OCI-LY7 (cell line): ENCODE measurements at regions not wholly inside any gene's neighbourhood (a gene's known extent, or its start where the extent isn't known, plus 50 kb on each side); places are given as distances from the start of the nearest gene placed in this dataset.

Source experiments
- BruUV-seq: library from RNA; stranded (reverse); fragments of 400-500 nt; replicated peaks from 2 replicates; lab custom pipeline; 2021; lab: Mats Ljungman, UMichigan
- CTCF ChIA-PET: fragments of 300-600 bp; sonication (Branson Sonifier 250); formaldehyde crosslinking; loops from one replicate; lab custom pipeline; 2022; ENCODE audit warnings: antibody characterized with exemption; ENCODE audit not compliant: unreplicated experiment; lab: Charles Lee
- POLR2A ChIA-PET: fragments of 300-600 bp; sonication (Branson Sonifier 250); formaldehyde crosslinking; loops from one replicate; lab custom pipeline; 2022; ENCODE audit warnings: antibody characterized with exemption; lab: Charles Lee
- DNase-seq: peaks from one replicate; pipeline ENCODE4 v3.0.0-alpha.2; 2015; ENCODE audit warnings: low spot score
- H2AFZ ChIP-seq: fragments of 200-600 bp; sonication (generic), shearing (Covaris generic); 2 replicates; pipeline ENCODE4 v1.6.1; 2014; ENCODE audit warnings: mild to moderate bottlenecking, antibody characterized with exemption, low read length, moderate library complexity
- H3K27ac ChIP-seq: fragments of 200-600 bp; sonication (generic); 2 replicates; pipeline ENCODE4 v1.5.1; 2014; ENCODE audit warnings: mixed run types, low read depth, mild to moderate bottlenecking, moderate library complexity, low read length, inconsistent platforms; ENCODE audit not compliant: poor library complexity, severe bottlenecking
- H3K36me3 ChIP-seq: fragments of 200-600 bp; sonication (generic); 2 replicates; pipeline ENCODE4 v1.6.1; 2014; ENCODE audit warnings: mild to moderate bottlenecking, antibody characterized with exemption, low read length, moderate library complexity, mixed read lengths; ENCODE audit not compliant: insufficient read depth
- H3K4me1 ChIP-seq: fragments of 200-600 bp; sonication (generic); 2 replicates; pipeline ENCODE4 v1.5.1; 2014; ENCODE audit warnings: mild to moderate bottlenecking, low read length; ENCODE audit not compliant: insufficient read depth, poor library complexity, severe bottlenecking
- H3K4me2 ChIP-seq: fragments of 200-600 bp; sonication (generic); 2 replicates; pipeline ENCODE4 v1.6.1; 2014; ENCODE audit warnings: mild to moderate bottlenecking, low read length
- H3K4me3 ChIP-seq: fragments of 200-600 bp; sonication (generic); 2 replicates; pipeline ENCODE4 v1.5.1; 2014; ENCODE audit warnings: mild to moderate bottlenecking, low read depth, low read length; ENCODE audit not compliant: poor library complexity, severe bottlenecking
- H3K79me2 ChIP-seq: fragments of 200-600 bp; sonication (generic); 2 replicates; pipeline ENCODE4 v1.6.1; 2016; ENCODE audit warnings: low read depth, mild to moderate bottlenecking, low read length, moderate library complexity, mixed read lengths; ENCODE audit not compliant: insufficient read depth
- H3K9me2 ChIP-seq: fragments of 200-600 bp; sonication (generic); 2 replicates; pipeline ENCODE4 v1.6.1; 2016; ENCODE audit warnings: mild to moderate bottlenecking, low read length, mixed read lengths; ENCODE audit not compliant: insufficient read depth
- H3K9me3 ChIP-seq: fragments of 200-600 bp; sonication (generic); 2 replicates; pipeline ENCODE4 v1.6.1; 2014; ENCODE audit warnings: mild to moderate bottlenecking, mixed run types, low read length, mixed read lengths
- H4K20me1 ChIP-seq: fragments of 200-600 bp; sonication (generic); 2 replicates; pipeline ENCODE4 v1.6.1; 2014; ENCODE audit warnings: mild to moderate bottlenecking, antibody characterized with exemption, low read length, moderate library complexity, mixed read lengths; ENCODE audit not compliant: insufficient read depth
- EZH2phosphoT487 ChIP-seq: fragments of 200-600 bp; sonication (generic); IDR thresholded peaks from 2 replicates; pipeline ENCODE4 v1.6.1; 2018; ENCODE audit warnings: low read depth, borderline replicate concordance, mild to moderate bottlenecking, mixed run types, antibody characterized with exemption, low read length, moderate library complexity, mixed read lengths
- intact Hi-C: fragments of 100-400 bp; cut with micrococcal nuclease; formaldehyde crosslinking; loops from one replicate; pipeline ENCODE4 v1.10.0; 2022; ENCODE audit not compliant: unreplicated experiment
- TF ChIP-seq, protein P1 (sequence below): fragments of 200-600 bp; sonication (generic); conservative IDR thresholded peaks from 2 replicates; pipeline ENCODE4 v1.5.1; 2014; ENCODE audit warnings: mild to moderate bottlenecking, antibody characterized with exemption, low read length, moderate library complexity, mixed read lengths

DNA sequence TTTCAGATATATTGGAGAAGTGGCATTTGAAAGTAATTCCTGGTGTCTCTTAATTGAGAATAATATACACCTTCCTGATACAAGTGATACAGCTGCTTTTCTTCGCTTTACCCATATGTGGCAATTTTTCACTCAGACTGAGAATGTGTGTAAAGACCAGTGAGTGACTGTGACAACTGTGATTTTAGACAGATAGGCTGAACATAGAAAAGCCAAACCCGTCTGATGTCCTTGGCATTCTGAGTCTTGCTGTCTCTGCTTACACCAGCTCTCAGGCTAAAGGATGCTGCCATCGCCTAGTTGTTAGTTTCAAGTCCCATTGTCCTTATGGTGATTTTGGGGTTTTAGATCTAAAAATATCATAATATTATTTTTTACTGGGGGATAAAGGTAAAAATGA, 492.6 kb downstream of the RFC3 start:
- intact Hi-C loops = no loop called here
- Histone ChIP-seq H3K9me2 (no peaks in the 10 kb centered on the region), H3K36me3 (no peaks in the 10 kb centered on the region), H3K9me3 (no peaks in the 10 kb centered on the region), H3K79me2 (no peaks in the 10 kb centered on the region), H3K4me2 (no peak overlapping the region), H3K4me3 (no peak overlapping the region), H2AFZ (no peak overlapping the region), H3K4me1 (no peaks in the 10 kb centered on the region), H3K27ac (no peak overlapping the region), H4K20me1 (no peaks in the 10 kb centered on the region)
- TF ChIP-seq EZH2phosphoT487 = no peak
- TF ChIP-seq, protein P1, sequence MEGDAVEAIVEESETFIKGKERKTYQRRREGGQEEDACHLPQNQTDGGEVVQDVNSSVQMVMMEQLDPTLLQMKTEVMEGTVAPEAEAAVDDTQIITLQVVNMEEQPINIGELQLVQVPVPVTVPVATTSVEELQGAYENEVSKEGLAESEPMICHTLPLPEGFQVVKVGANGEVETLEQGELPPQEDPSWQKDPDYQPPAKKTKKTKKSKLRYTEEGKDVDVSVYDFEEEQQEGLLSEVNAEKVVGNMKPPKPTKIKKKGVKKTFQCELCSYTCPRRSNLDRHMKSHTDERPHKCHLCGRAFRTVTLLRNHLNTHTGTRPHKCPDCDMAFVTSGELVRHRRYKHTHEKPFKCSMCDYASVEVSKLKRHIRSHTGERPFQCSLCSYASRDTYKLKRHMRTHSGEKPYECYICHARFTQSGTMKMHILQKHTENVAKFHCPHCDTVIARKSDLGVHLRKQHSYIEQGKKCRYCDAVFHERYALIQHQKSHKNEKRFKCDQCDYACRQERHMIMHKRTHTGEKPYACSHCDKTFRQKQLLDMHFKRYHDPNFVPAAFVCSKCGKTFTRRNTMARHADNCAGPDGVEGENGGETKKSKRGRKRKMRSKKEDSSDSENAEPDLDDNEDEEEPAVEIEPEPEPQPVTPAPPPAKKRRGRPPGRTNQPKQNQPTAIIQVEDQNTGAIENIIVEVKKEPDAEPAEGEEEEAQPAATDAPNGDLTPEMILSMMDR = no peak
- CTCF ChIA-PET = no interaction called here
- POLR2A ChIA-PET = interaction anchor here (0.6 kb wide), 1 partner anchor 10 kb away, joined by 3 read pairs; no protein-coding TSS in a partner anchor
- DNase-seq = no peak
- no TSS peak for BruUV-seq

DNA sequence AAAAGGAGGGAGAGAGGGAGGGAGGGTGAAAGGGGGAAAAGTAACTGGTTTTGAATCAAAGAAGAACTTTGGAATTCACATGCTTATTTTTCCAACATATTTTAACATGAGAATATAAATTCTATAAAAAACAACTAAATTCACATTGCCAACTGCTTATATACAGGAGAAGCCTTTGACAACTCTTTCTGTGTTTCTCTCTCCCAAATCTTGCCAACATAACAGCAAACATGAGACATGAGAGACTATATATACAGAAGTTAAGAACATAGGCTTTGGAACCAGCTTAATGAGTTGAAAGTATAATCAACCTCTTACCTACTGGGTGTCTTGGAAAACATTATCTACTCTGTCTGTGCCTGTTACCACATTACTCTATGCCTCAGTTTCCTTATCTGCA, 493.3 kb downstream of the RFC3 start:
- intact Hi-C loops = no loop called here
- BruUV-seq = no TSS peak
- no peak for DNase-seq
- Histone ChIP-seq H3K9me3 (no peaks in the 10 kb centered on the region), H3K27ac (no peak overlapping the region), H3K4me1 (no peaks in the 10 kb centered on the region), H3K4me2 (no peak overlapping the region), H3K36me3 (no peaks in the 10 kb centered on the region), H2AFZ (no peak overlapping the region), H3K4me3 (no peak overlapping the region), H3K79me2 (no peaks in the 10 kb centered on the region), H3K9me2 (no peaks in the 10 kb centered on the region), H4K20me1 (no peaks in the 10 kb centered on the region)
- TF ChIP-seq, protein P1 = no peak
- no peak for TF ChIP-seq EZH2phosphoT487
- POLR2A ChIA-PET = no interaction called here
- CTCF ChIA-PET = no interaction called here

- Histone ChIP-seq H3K4me1 (no peaks in the 10 kb centered on the region), H4K20me1 (no peaks in the 10 kb centered on the region), H3K79me2 (no peaks in the 10 kb centered on the region), H2AFZ (no peak overlapping the region), H3K9me3 (no peaks in the 10 kb centered on the region), H3K4me3 (no peak overlapping the region), H3K9me2 (no peaks in the 10 kb centered on the region), H3K36me3 (no peaks in the 10 kb centered on the region), H3K27ac (no peak overlapping the region), H3K4me2 (no peak overlapping the region)
- ChIA-PET POLR2A (interaction anchor here (1.2 kb wide), 1 partner anchor 14 kb away, joined by 3 read pairs; no protein-coding TSS in a partner anchor), CTCF (no interaction called here)
- no TSS peak for BruUV-seq
- TF ChIP-seq, protein P1 = no peak
- TF ChIP-seq EZH2phosphoT487 = no peak
- intact Hi-C loops = no loop called here
- no peak for DNase-seq
These were observed 494.6 kb downstream of the RFC3 start for GRCh38 chr13:34312578-34312977.
